ENCODE measurements at regions not wholly inside any gene's neighbourhood (a gene's known extent, or its start where the extent isn't known, plus 50 kb on each side); places are given as distances from the start of the nearest gene placed in this dataset.

DNA sequence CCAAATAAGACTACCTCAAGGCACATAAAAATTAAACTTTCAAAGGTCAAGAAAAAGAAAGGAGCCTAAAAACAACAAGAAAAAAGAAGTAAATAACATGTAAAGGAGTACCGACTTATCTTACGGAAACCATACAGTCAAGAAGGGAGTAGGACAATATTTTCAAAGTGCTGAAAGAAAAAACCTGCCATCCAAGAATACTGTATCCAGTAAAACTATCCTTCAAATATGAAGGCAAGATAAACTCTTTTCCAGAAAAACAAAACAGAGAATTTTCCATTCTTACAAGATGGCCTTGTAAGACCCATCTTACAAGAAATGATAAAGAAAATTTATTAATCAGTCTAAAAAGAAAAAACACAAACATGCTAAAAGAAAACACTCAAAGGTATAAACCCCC is 302.2 kb downstream of the LMBRD1 start:
- Histone ChIP-seq H4K20me1 (ENCODE audit: insufficient read depth, low read length) (no peaks in the 10 kb centered on the region), H3K4me2 (ENCODE audit: low read length) (no peak overlapping the region), H3K27ac (ENCODE audit: low read depth, low read length, poor library complexity, severe bottlenecking) (no peak overlapping the region), H3K79me2 (ENCODE audit: insufficient read depth, low read depth, low read length) (no peaks in the 10 kb centered on the region), H2AFZ (ENCODE audit: low read length) (no peak overlapping the region), H3K4me3 (ENCODE audit: low read depth, low read length, poor library complexity, severe bottlenecking) (no peak overlapping the region), H3K9me2 (ENCODE audit: insufficient read depth, low read length) (no peaks in the 10 kb centered on the region), H3K36me3 (ENCODE audit: insufficient read depth, low read length) (no peaks in the 10 kb centered on the region), H3K9me3 (ENCODE audit: low read length) (no peaks in the 10 kb centered on the region), H3K4me1 (ENCODE audit: insufficient read depth, low read length, poor library complexity, severe bottlenecking) (no peaks in the 10 kb centered on the region)
- ChIA-PET POLR2A (no interaction called here), CTCF (ENCODE audit: unreplicated experiment) (no interaction called here)
- no peak for DNase-seq (ENCODE audit: low spot score)
- intact Hi-C loops (cut with micrococcal nuclease; ENCODE audit: unreplicated experiment), result no loop called here
- no TSS peak for BruUV-seq (replicated peaks)
- TF ChIP-seq, protein P1, sequence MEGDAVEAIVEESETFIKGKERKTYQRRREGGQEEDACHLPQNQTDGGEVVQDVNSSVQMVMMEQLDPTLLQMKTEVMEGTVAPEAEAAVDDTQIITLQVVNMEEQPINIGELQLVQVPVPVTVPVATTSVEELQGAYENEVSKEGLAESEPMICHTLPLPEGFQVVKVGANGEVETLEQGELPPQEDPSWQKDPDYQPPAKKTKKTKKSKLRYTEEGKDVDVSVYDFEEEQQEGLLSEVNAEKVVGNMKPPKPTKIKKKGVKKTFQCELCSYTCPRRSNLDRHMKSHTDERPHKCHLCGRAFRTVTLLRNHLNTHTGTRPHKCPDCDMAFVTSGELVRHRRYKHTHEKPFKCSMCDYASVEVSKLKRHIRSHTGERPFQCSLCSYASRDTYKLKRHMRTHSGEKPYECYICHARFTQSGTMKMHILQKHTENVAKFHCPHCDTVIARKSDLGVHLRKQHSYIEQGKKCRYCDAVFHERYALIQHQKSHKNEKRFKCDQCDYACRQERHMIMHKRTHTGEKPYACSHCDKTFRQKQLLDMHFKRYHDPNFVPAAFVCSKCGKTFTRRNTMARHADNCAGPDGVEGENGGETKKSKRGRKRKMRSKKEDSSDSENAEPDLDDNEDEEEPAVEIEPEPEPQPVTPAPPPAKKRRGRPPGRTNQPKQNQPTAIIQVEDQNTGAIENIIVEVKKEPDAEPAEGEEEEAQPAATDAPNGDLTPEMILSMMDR (conservative IDR thresholded peaks at IDR 0.05; ENCODE audit: low read length), result no peak
- no peak for TF ChIP-seq EZH2phosphoT487 (IDR thresholded peaks at IDR 0.05; ENCODE audit: borderline replicate concordance, low read depth, low read length)

DNA sequence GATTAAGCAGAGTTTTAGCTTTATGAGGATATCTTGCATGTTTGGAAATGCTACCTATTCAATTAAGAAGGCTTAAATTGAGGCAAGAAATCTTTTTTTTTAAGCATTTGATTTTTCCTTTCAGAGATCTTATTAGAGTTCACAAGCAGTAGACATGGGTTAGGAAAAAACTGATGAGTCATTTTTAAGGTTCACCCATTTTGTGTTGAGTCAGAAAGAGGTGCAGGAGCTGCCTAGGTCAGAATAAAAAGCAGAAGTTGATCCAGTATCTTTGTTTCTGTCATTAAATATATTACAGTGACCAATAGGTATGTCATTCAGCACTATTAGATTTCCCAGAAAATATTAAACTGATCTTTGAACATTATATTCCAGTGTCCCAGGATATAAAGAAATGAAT is 306.8 kb downstream of the LMBRD1 start:
- no peaks in the 10 kb centered on the region for H3K9me2 ChIP-seq (ENCODE audit: insufficient read depth, low read length)
- no peaks in the 10 kb centered on the region for H3K4me1 ChIP-seq (ENCODE audit: insufficient read depth, low read length, poor library complexity, severe bottlenecking)
- no peak overlapping the region for H3K4me2 ChIP-seq (ENCODE audit: low read length)
- no peak for DNase-seq (ENCODE audit: low spot score)
- no peak overlapping the region for H3K27ac ChIP-seq (ENCODE audit: low read depth, low read length, poor library complexity, severe bottlenecking)
- no TSS peak for BruUV-seq (replicated peaks)
- ChIA-PET POLR2A (no interaction called here), CTCF (ENCODE audit: unreplicated experiment) (no interaction called here)
- H3K9me3 ChIP-seq (ENCODE audit: low read length), result no peaks in the 10 kb centered on the region
- no peak overlapping the region for H2AFZ ChIP-seq (ENCODE audit: low read length)
- no peaks in the 10 kb centered on the region for H4K20me1 ChIP-seq (ENCODE audit: insufficient read depth, low read length)
- intact Hi-C loops (cut with micrococcal nuclease; ENCODE audit: unreplicated experiment), result no loop called here
- H3K4me3 ChIP-seq (ENCODE audit: low read depth, low read length, poor library complexity, severe bottlenecking), result no peak overlapping the region
- no peaks in the 10 kb centered on the region for H3K79me2 ChIP-seq (ENCODE audit: insufficient read depth, low read depth, low read length)
- no peaks in the 10 kb centered on the region for H3K36me3 ChIP-seq (ENCODE audit: insufficient read depth, low read length)
- no peak for TF ChIP-seq EZH2phosphoT487 (IDR thresholded peaks at IDR 0.05; ENCODE audit: borderline replicate concordance, low read depth, low read length)
- TF ChIP-seq, protein P1 (conservative IDR thresholded peaks at IDR 0.05; ENCODE audit: low read length), result no peak

DNA sequence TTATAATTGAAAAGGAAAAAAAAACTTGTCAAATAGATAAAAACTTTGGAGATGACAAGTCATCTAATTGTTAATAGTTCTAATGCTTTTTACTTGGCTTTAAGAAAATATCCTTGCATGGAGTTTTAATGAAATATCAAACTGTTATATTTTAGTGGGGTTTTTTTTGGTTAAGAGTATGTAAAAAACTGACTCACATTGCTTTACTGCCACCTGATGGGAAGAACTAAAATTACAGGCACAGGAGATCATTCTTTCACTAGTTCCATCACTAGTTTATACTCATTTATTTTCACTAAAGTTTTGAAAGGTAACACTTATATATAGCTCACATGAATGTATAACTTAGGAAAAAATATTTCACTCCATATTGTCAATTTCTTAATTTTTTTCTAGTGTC is 309.1 kb downstream of the LMBRD1 start:
- CTCF ChIA-PET (ENCODE audit: unreplicated experiment), result no interaction called here
- Histone ChIP-seq H2AFZ (ENCODE audit: low read length) (no peak overlapping the region), H3K27ac (ENCODE audit: low read depth, low read length, poor library complexity, severe bottlenecking) (no peak overlapping the region), H3K36me3 (ENCODE audit: insufficient read depth, low read length) (no peaks in the 10 kb centered on the region), H3K9me3 (ENCODE audit: low read length) (no peaks in the 10 kb centered on the region), H3K79me2 (ENCODE audit: insufficient read depth, low read depth, low read length) (no peaks in the 10 kb centered on the region), H3K9me2 (ENCODE audit: insufficient read depth, low read length) (no peaks in the 10 kb centered on the region), H4K20me1 (ENCODE audit: insufficient read depth, low read length) (no peaks in the 10 kb centered on the region), H3K4me3 (ENCODE audit: low read depth, low read length, poor library complexity, severe bottlenecking) (no peak overlapping the region), H3K4me1 (ENCODE audit: insufficient read depth, low read length, poor library complexity, severe bottlenecking) (no peaks in the 10 kb centered on the region), H3K4me2 (ENCODE audit: low read length) (no peak overlapping the region)
- peak; percentile 6 for DNase-seq (ENCODE audit: low spot score)
- TF ChIP-seq, protein P1 (conservative IDR thresholded peaks at IDR 0.05; ENCODE audit: low read length), result peak; percentile 77
- no peak for TF ChIP-seq EZH2phosphoT487 (IDR thresholded peaks at IDR 0.05; ENCODE audit: borderline replicate concordance, low read depth, low read length)
- BruUV-seq (replicated peaks), result no TSS peak
- POLR2A ChIA-PET, result no interaction called here
- intact Hi-C loops (cut with micrococcal nuclease; ENCODE audit: unreplicated experiment), result no loop called here
